HL-60 (cell line): ENCODE measurements at regions not wholly inside any gene's neighbourhood (a gene's known extent, or its start where the extent isn't known, plus 50 kb on each side); places are given as distances from the start of the nearest gene placed in this dataset.

Experiments
- GABPA ChIP-seq: IDR thresholded peaks from 2 replicates; pipeline ENCODE4 v1.6.1; 2012; ENCODE audit warnings: low read depth
- POLR2AphosphoS5 ChIP-seq: IDR thresholded peaks from 2 replicates; pipeline ENCODE4 v1.6.1; 2012; ENCODE audit warnings: low read depth
- SPI1 ChIP-seq: IDR thresholded peaks from 2 replicates; pipeline ENCODE4 v1.6.1; 2012; ENCODE audit warnings: low read depth, mild to moderate bottlenecking, borderline replicate concordance
- TF ChIP-seq, protein P1 (sequence below): IDR thresholded peaks from one replicate; pipeline ENCODE4 v1.5.1; 2011; ENCODE audit warnings: low read length, control low read depth, inconsistent platforms; ENCODE audit not compliant: insufficient read depth

- TF ChIP-seq, protein P1, sequence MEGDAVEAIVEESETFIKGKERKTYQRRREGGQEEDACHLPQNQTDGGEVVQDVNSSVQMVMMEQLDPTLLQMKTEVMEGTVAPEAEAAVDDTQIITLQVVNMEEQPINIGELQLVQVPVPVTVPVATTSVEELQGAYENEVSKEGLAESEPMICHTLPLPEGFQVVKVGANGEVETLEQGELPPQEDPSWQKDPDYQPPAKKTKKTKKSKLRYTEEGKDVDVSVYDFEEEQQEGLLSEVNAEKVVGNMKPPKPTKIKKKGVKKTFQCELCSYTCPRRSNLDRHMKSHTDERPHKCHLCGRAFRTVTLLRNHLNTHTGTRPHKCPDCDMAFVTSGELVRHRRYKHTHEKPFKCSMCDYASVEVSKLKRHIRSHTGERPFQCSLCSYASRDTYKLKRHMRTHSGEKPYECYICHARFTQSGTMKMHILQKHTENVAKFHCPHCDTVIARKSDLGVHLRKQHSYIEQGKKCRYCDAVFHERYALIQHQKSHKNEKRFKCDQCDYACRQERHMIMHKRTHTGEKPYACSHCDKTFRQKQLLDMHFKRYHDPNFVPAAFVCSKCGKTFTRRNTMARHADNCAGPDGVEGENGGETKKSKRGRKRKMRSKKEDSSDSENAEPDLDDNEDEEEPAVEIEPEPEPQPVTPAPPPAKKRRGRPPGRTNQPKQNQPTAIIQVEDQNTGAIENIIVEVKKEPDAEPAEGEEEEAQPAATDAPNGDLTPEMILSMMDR: no peak
- TF ChIP-seq POLR2AphosphoS5 (no peak), GABPA (no peak), SPI1 (no peak)
These were observed 226.6 kb downstream of the ACKR3 start for GRCh38 chr2:236796236-236796635.
